ENCODE measurements at regions not wholly inside any gene's neighbourhood (a gene's known extent, or its start where the extent isn't known, plus 50 kb on each side); places are given as distances from the start of the nearest gene placed in this dataset.

GRCh38 chr2:238518172-238518820, 91.6 kb downstream of the ASB1 start:
- no peak overlapping the region for H3K4me3 ChIP-seq (ENCODE audit: low read depth in 1 of 2, low read length in 2 of 2)
- DNase-seq (no peak), ATAC-seq (ENCODE audit: insufficient read depth, low read depth) (no peak)
- H3K27me3 ChIP-seq (ENCODE audit: insufficient read depth, low read length, poor library complexity), result no peaks in the 10 kb centered on the region
- no peak for TF ChIP-seq EZH2 (IDR thresholded peaks at IDR 0.05; ENCODE audit: borderline replicate concordance, low read depth, low read length, severe bottlenecking)
- H3K27ac ChIP-seq (ENCODE audit: low read length), result no peak overlapping the region
- H2AFZ ChIP-seq (ENCODE audit: low read depth, low read length), result no peak overlapping the region
- no peaks in the 10 kb centered on the region for H3K4me1 ChIP-seq (ENCODE audit: insufficient read depth, low read length)
- no peak overlapping the region for H3K4me2 ChIP-seq (ENCODE audit: insufficient read depth, low read length)
- H3K79me2 ChIP-seq (ENCODE audit: insufficient read depth, low read length), result no peaks in the 10 kb centered on the region
- peaks cover 23% of the 10 kb centered on the region for H3K9me3 ChIP-seq (ENCODE audit: insufficient read depth, low read length, severe bottlenecking)
- H3K36me3 ChIP-seq (ENCODE audit: insufficient read depth, low read length), result no peaks in the 10 kb centered on the region
- H3K9ac ChIP-seq (ENCODE audit: low read depth, low read length), result no peak overlapping the region
- H4K20me1 ChIP-seq (ENCODE audit: insufficient read depth, low read length), result no peaks in the 10 kb centered on the region

GRCh38 chr2:238518821-238519186, 92.1 kb downstream of the ASB1 start:
- DNase-seq, result no peak
- H4K20me1 ChIP-seq (ENCODE audit: insufficient read depth, low read length), result no peaks in the 10 kb centered on the region
- H3K79me2 ChIP-seq (ENCODE audit: insufficient read depth, low read length), result no peaks in the 10 kb centered on the region
- no peaks in the 10 kb centered on the region for H3K4me1 ChIP-seq (ENCODE audit: insufficient read depth, low read length)
- TF ChIP-seq CTCF (IDR thresholded peaks at IDR 0.05; ENCODE audit: borderline replicate concordance, extremely low read depth, low read length, poor library complexity, severe bottlenecking) (no peak), EZH2 (IDR thresholded peaks at IDR 0.05; ENCODE audit: borderline replicate concordance, low read depth, low read length, severe bottlenecking) (no peak)
- ATAC-seq (ENCODE audit: insufficient read depth, low read depth), result no peak
- H2AFZ ChIP-seq (ENCODE audit: low read depth, low read length), result no peak overlapping the region
- H3K27ac ChIP-seq (ENCODE audit: low read length), result no peak overlapping the region
- no peak overlapping the region for H3K9ac ChIP-seq (ENCODE audit: low read depth, low read length)
- peaks cover 23% of the 10 kb centered on the region for H3K9me3 ChIP-seq (ENCODE audit: insufficient read depth, low read length, severe bottlenecking)
- no peaks in the 10 kb centered on the region for H3K36me3 ChIP-seq (ENCODE audit: insufficient read depth, low read length)
- H3K4me3 ChIP-seq (ENCODE audit: low read depth in 1 of 2, low read length in 2 of 2), result no peak overlapping the region
- H3K4me2 ChIP-seq (ENCODE audit: insufficient read depth, low read length), result no peak overlapping the region
- H3K27me3 ChIP-seq (ENCODE audit: insufficient read depth, low read length, poor library complexity), result no peaks in the 10 kb centered on the region

- H3K9ac ChIP-seq (ENCODE audit: low read depth, low read length), result no peak overlapping the region
- H3K4me2 ChIP-seq (ENCODE audit: insufficient read depth, low read length), result no peak overlapping the region
- ATAC-seq (ENCODE audit: insufficient read depth, low read depth) (no peak), DNase-seq (no peak)
- no peak for TF ChIP-seq CTCF (IDR thresholded peaks at IDR 0.05; ENCODE audit: borderline replicate concordance, extremely low read depth, low read length, poor library complexity, severe bottlenecking)
- peaks cover 23% of the 10 kb centered on the region for H3K9me3 ChIP-seq (ENCODE audit: insufficient read depth, low read length, severe bottlenecking)
- H2AFZ ChIP-seq (ENCODE audit: low read depth, low read length), result no peak overlapping the region
- no peaks in the 10 kb centered on the region for H3K27me3 ChIP-seq (ENCODE audit: insufficient read depth, low read length, poor library complexity)
- no peaks in the 10 kb centered on the region for H3K79me2 ChIP-seq (ENCODE audit: insufficient read depth, low read length)
- H3K4me1 ChIP-seq (ENCODE audit: insufficient read depth, low read length), result no peaks in the 10 kb centered on the region
- H3K4me3 ChIP-seq (ENCODE audit: low read depth in 1 of 2, low read length in 2 of 2), result no peak overlapping the region
- H3K36me3 ChIP-seq (ENCODE audit: insufficient read depth, low read length), result no peaks in the 10 kb centered on the region
- no peak overlapping the region for H3K27ac ChIP-seq (ENCODE audit: low read length)
- H4K20me1 ChIP-seq (ENCODE audit: insufficient read depth, low read length), result no peaks in the 10 kb centered on the region
These were observed 93.7 kb downstream of the ASB1 start for GRCh38 chr2:238520359-238520886.

- Histone ChIP-seq H3K79me2 (ENCODE audit: insufficient read depth, low read length) (no peaks in the 10 kb centered on the region), H3K4me3 (ENCODE audit: low read depth in 1 of 2, low read length in 2 of 2) (no peak overlapping the region), H3K27me3 (ENCODE audit: insufficient read depth, low read length, poor library complexity) (no peaks in the 10 kb centered on the region), H3K9ac (ENCODE audit: low read depth, low read length) (no peak overlapping the region), H3K27ac (ENCODE audit: low read length) (no peak overlapping the region), H3K9me3 (ENCODE audit: insufficient read depth, low read length, severe bottlenecking) (peaks cover 23% of the 10 kb centered on the region), H4K20me1 (ENCODE audit: insufficient read depth, low read length) (no peaks in the 10 kb centered on the region), H3K36me3 (ENCODE audit: insufficient read depth, low read length) (no peaks in the 10 kb centered on the region), H3K4me1 (ENCODE audit: insufficient read depth, low read length) (no peaks in the 10 kb centered on the region), H2AFZ (ENCODE audit: low read depth, low read length) (no peak overlapping the region), H3K4me2 (ENCODE audit: insufficient read depth, low read length) (no peak overlapping the region)
- DNase-seq (no peak), ATAC-seq (ENCODE audit: insufficient read depth, low read depth) (no peak)
- TF ChIP-seq EZH2 (IDR thresholded peaks at IDR 0.05; ENCODE audit: borderline replicate concordance, low read depth, low read length, severe bottlenecking), result no peak
- no peak for TF ChIP-seq CTCF (IDR thresholded peaks at IDR 0.05; ENCODE audit: borderline replicate concordance, extremely low read depth, low read length, poor library complexity, severe bottlenecking)
These were observed 94.3 kb downstream of the ASB1 start for GRCh38 chr2:238521002-238521401.

All from DND-41 (cell line).